ENCODE measurements at regions not wholly inside any gene's neighbourhood (a gene's known extent, or its start where the extent isn't known, plus 50 kb on each side); places are given as distances from the start of the nearest gene placed in this dataset.
A peak's percentile ranks its signal among the peaks of the same experiment; 100 is the strongest.

DNA sequence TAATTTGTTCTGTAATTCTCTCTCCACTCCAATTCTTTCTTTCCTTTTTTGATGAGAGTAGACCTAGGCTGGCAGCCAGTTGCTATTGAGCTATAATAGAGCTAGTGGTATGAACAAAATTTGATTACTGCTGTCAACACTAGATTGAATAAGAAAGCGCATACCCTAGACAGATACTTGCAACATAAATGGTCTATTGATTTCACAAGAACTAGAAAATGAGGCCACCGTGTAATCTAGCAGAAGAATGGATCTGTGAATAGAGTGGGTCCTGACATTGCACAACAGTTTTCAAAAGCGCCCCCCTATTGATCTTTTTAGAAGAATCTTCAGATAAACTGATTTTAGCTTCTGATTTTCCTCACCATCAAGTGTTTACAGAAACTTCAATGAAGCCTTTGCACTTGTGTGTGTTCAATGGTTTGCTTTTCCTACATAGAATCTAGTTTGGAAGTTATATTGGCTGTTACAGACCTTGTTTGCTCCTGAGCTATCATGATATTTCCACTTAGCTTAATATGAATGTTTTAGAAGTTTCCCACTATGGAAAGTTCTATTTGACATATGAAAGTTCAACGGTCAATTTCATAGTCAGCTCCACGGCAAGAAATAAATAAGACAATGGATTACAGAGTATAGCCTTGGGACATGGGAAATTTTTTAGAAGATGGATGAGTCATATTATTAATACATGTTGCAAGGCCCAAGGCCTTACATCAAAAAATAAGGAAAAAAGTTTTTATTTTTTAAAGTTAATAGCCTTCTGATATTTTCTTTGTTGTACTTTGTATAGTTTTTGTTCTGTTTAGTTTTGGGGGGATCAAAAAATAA is 55.6 kb downstream of the UTRN start:
- Histone ChIP-seq H3K36me3 (ENCODE audit: control insufficient read depth, insufficient read depth, low read length) (no peaks in the 10 kb centered on the region; the same call in 1 of the 2 replicates), H3K9me3 (no peaks in the 10 kb centered on the region), H3K27me3 (replicated peaks; ENCODE audit: control insufficient read depth, insufficient read depth, low read length) (no peaks in the 10 kb centered on the region), H3K4me1 (peaks cover 58% of the 10 kb centered on the region), H3K4me3 (ENCODE audit: low read depth, low read length) (no peak overlapping the region)
- BruUV-seq (replicated peaks), result no TSS peak
- no peak for DNase-seq
- TF ChIP-seq, protein P1, sequence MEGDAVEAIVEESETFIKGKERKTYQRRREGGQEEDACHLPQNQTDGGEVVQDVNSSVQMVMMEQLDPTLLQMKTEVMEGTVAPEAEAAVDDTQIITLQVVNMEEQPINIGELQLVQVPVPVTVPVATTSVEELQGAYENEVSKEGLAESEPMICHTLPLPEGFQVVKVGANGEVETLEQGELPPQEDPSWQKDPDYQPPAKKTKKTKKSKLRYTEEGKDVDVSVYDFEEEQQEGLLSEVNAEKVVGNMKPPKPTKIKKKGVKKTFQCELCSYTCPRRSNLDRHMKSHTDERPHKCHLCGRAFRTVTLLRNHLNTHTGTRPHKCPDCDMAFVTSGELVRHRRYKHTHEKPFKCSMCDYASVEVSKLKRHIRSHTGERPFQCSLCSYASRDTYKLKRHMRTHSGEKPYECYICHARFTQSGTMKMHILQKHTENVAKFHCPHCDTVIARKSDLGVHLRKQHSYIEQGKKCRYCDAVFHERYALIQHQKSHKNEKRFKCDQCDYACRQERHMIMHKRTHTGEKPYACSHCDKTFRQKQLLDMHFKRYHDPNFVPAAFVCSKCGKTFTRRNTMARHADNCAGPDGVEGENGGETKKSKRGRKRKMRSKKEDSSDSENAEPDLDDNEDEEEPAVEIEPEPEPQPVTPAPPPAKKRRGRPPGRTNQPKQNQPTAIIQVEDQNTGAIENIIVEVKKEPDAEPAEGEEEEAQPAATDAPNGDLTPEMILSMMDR (IDR thresholded peaks at IDR 0.05; ENCODE audit: insufficient read depth in 1 of 2, low read depth in 1 of 2, low read length in 1 of 2, severe bottlenecking in 1 of 2, unreplicated experiment in 1 of 2), result no peak
- Mint-ChIP-seq H3K4me3 (ENCODE audit: unreplicated experiment) (no peak overlapping the region), H3K36me3 (ENCODE audit: insufficient read depth, unreplicated experiment) (peaks cover 30% of the 10 kb centered on the region), H3K4me1 (ENCODE audit: low read depth, unreplicated experiment) (peaks cover 58% of the 10 kb centered on the region), H3K27me3 (ENCODE audit: insufficient read depth, unreplicated experiment) (no peaks in the 10 kb centered on the region), H3K27ac (ENCODE audit: unreplicated experiment) (peak overlapping the region; percentile 65), H3K9me3 (ENCODE audit: unreplicated experiment) (no peaks in the 10 kb centered on the region)
- intact Hi-C loops (cut with micrococcal nuclease; ENCODE audit: unreplicated experiment), result no loop called here
- ChIA-PET CTCF (no interaction called here), POLR2A (no interaction called here)

DNA sequence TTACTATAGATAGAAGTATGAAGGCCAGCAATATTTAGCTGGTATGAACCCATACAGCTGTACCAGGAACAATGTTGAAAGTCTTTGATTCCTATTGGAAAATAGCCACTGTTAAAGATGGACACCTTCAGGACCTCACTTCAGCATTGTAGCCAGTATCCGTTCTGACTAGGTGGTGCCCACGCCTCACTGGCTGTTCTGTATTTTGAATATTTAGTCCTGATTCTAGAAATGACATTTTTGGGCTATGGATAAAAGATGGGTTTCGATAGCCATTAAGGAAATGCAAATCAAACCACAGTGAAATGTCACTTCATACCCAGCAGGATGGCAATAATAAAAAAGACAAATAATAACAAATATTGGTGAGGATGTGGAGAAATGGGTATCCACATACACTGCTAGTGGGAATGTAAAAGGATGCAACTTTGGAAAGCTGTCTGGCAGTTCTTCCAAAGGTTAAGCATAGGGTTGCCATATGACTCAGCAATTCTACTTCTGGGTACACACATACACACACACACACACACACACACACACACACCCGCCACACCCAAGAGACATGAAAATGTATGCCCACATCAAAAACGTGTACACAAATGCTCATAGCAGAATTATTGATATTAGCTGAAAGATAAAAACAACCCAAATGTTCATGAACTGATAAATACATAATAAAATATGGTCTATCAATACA is 56.8 kb downstream of the UTRN start:
- Mint-ChIP-seq H3K36me3 (ENCODE audit: insufficient read depth, unreplicated experiment) (peaks cover 36% of the 10 kb centered on the region), H3K27ac (ENCODE audit: unreplicated experiment) (peak overlapping the region; percentile 28), H3K4me1 (ENCODE audit: low read depth, unreplicated experiment) (peaks cover 60% of the 10 kb centered on the region), H3K4me3 (ENCODE audit: unreplicated experiment) (no peak overlapping the region), H3K9me3 (ENCODE audit: unreplicated experiment) (no peaks in the 10 kb centered on the region), H3K27me3 (ENCODE audit: insufficient read depth, unreplicated experiment) (no peaks in the 10 kb centered on the region)
- no TSS peak for BruUV-seq (replicated peaks)
- peaks cover 57% of the 10 kb centered on the region for H3K4me1 ChIP-seq
- TF ChIP-seq, protein P1 (IDR thresholded peaks at IDR 0.05; ENCODE audit: insufficient read depth in 1 of 2, low read depth in 1 of 2, low read length in 1 of 2, severe bottlenecking in 1 of 2, unreplicated experiment in 1 of 2), result no peak
- H3K27me3 ChIP-seq (replicated peaks; ENCODE audit: control insufficient read depth, insufficient read depth, low read length), result no peaks in the 10 kb centered on the region
- no peaks in the 10 kb centered on the region; the same call in 1 of the 2 replicates for H3K36me3 ChIP-seq (ENCODE audit: control insufficient read depth, insufficient read depth, low read length)
- no peak for DNase-seq
- CTCF ChIA-PET, result no interaction called here
- H3K4me3 ChIP-seq (ENCODE audit: low read depth, low read length), result no peak overlapping the region
- POLR2A ChIA-PET, result no interaction called here
- intact Hi-C loops (cut with micrococcal nuclease; ENCODE audit: unreplicated experiment), result no loop called here
- no peaks in the 10 kb centered on the region for H3K9me3 ChIP-seq

DNA sequence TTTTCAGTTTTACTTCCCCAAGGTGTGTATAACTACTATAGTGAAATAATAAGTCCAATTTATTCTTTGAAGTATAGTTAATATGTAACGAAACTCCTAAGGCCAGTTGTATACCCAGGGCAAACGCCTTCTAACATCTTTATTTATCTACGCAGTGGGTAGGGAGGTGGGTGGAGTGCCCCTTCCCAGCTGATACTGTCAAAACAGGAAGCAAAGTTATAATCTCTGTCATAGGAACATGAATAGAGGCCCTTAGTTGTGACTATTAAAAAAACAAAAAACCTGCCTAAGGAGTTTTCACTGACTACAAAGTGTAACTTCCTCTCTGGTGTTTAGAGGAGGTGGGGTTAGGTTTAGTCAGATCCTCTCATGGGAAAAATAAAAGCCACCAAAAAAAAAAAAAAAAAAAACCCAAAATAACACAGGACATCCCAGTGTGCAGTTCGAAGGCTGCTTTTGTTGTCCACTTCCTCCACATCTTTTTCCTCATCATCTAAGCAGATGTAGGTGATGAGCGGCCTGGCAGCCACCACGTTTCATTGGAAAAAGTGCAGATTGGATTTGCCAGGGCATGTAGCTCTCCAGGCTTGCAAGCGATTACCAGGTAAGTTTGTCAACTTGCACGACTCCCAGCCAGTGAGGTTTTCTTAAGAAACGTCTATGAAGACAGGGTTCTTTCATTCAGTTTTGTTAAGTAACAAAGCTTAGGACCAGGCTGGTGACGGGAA is 58.7 kb downstream of the UTRN start:
- POLR2A ChIA-PET, result no interaction called here
- no peaks in the 10 kb centered on the region for H3K9me3 ChIP-seq
- CTCF ChIA-PET, result no interaction called here
- no peaks in the 10 kb centered on the region for H3K9me3 Mint-ChIP-seq (ENCODE audit: unreplicated experiment)
- peak overlapping the region; percentile 29 for H3K27ac Mint-ChIP-seq (ENCODE audit: unreplicated experiment)
- H3K4me1 ChIP-seq, result peaks cover 53% of the 10 kb centered on the region
- TF ChIP-seq, protein P1 (IDR thresholded peaks at IDR 0.05; ENCODE audit: insufficient read depth in 1 of 2, low read depth in 1 of 2, low read length in 1 of 2, severe bottlenecking in 1 of 2, unreplicated experiment in 1 of 2), result no peak
- H3K27me3 Mint-ChIP-seq (ENCODE audit: insufficient read depth, unreplicated experiment), result no peaks in the 10 kb centered on the region
- H3K4me3 Mint-ChIP-seq (ENCODE audit: unreplicated experiment), result no peak overlapping the region
- BruUV-seq (replicated peaks), result no TSS peak
- H3K4me1 Mint-ChIP-seq (ENCODE audit: low read depth, unreplicated experiment), result peaks cover 56% of the 10 kb centered on the region
- no peaks in the 10 kb centered on the region for H3K27me3 ChIP-seq (replicated peaks; ENCODE audit: control insufficient read depth, insufficient read depth, low read length)
- no peaks in the 10 kb centered on the region; the same call in 1 of the 2 replicates for H3K36me3 ChIP-seq (ENCODE audit: control insufficient read depth, insufficient read depth, low read length)
- intact Hi-C loops (cut with micrococcal nuclease; ENCODE audit: unreplicated experiment), result no loop called here
- H3K36me3 Mint-ChIP-seq (ENCODE audit: insufficient read depth, unreplicated experiment), result peaks cover 48% of the 10 kb centered on the region
- no peak overlapping the region for H3K4me3 ChIP-seq (ENCODE audit: low read depth, low read length)
- peak in 1 of 2 experiments; percentile 43 for DNase-seq
